Kidney epithelial cell (primary cell): ENCODE measurements at regions not wholly inside any gene's neighbourhood (a gene's known extent, or its start where the extent isn't known, plus 50 kb on each side); places are given as distances from the start of the nearest gene placed in this dataset.

Experiments used
- DNase-seq: peaks from one replicate; pipeline ENCODE4 v3.0.0-alpha.2; 2010; ENCODE audit warnings: low read depth
- H3K27me3 ChIP-seq: 2 replicates; pipeline ENCODE4 v1.6.0; 2011; ENCODE audit warnings: low read length; ENCODE audit not compliant: control insufficient read depth, insufficient read depth
- H3K36me3 ChIP-seq: 2 replicates; pipeline ENCODE4 v1.5.1; 2011; ENCODE audit warnings: low read length; ENCODE audit not compliant: control insufficient read depth, insufficient read depth
- H3K4me3 ChIP-seq: 2 replicates; pipeline ENCODE4 v1.5.1; 2011; ENCODE audit warnings: low read depth, mild to moderate bottlenecking, control low read depth, low read length
- CTCF ChIP-seq: IDR thresholded peaks from 2 replicates; pipeline ENCODE4 v1.5.1; 2011; ENCODE audit warnings: mild to moderate bottlenecking, moderate library complexity, low read length, control low read depth, inconsistent platforms; ENCODE audit not compliant: insufficient read depth, poor library complexity, severe bottlenecking

GRCh38 chr16:48936811-48937210, 326.8 kb upstream of the N4BP1 start:
- no peak for DNase-seq
- no peak for TF ChIP-seq CTCF
- Histone ChIP-seq H3K36me3 (no peaks in the 10 kb centered on the region), H3K27me3 (no peaks in the 10 kb centered on the region), H3K4me3 (no peak overlapping the region)

GRCh38 chr16:48932216-48932855, 322.4 kb upstream of the N4BP1 start:
- no peak overlapping the region for H3K4me3 ChIP-seq
- DNase-seq: no peak
- no peaks in the 10 kb centered on the region for H3K36me3 ChIP-seq
- TF ChIP-seq CTCF: no peak
- no peaks in the 10 kb centered on the region for H3K27me3 ChIP-seq

GRCh38 chr16:48930951-48931553, 321.1 kb upstream of the N4BP1 start:
- Histone ChIP-seq H3K4me3 (no peak overlapping the region), H3K36me3 (no peaks in the 10 kb centered on the region), H3K27me3 (no peaks in the 10 kb centered on the region)
- TF ChIP-seq CTCF: no peak
- no peak for DNase-seq

- TF ChIP-seq CTCF: no peak
These were observed 309.8 kb upstream of the N4BP1 start for GRCh38 chr16:48919791-48920190.

GRCh38 chr16:48918520-48919258, 308.7 kb upstream of the N4BP1 start:
- Histone ChIP-seq H3K36me3 (no peaks in the 10 kb centered on the region), H3K27me3 (no peaks in the 10 kb centered on the region), H3K4me3 (no peak overlapping the region)
- TF ChIP-seq CTCF: no peak
- peak; percentile 25 for DNase-seq

More at GRCh38 chr16:48919791-48920190, 309.8 kb upstream of the N4BP1 start:
- Histone ChIP-seq H3K4me3 (no peak overlapping the region), H3K36me3 (no peaks in the 10 kb centered on the region), H3K27me3 (no peaks in the 10 kb centered on the region)
- no peak for DNase-seq

GRCh38 chr16:48916566-48916965, 306.6 kb upstream of the N4BP1 start:
- H3K27me3 ChIP-seq: no peaks in the 10 kb centered on the region
- TF ChIP-seq CTCF: no peak
- no peaks in the 10 kb centered on the region for H3K36me3 ChIP-seq
- no peak overlapping the region for H3K4me3 ChIP-seq
- no peak for DNase-seq
